ENCODE measurements at regions not wholly inside any gene's neighbourhood (a gene's known extent, or its start where the extent isn't known, plus 50 kb on each side); places are given as distances from the start of the nearest gene placed in this dataset.

DNA sequence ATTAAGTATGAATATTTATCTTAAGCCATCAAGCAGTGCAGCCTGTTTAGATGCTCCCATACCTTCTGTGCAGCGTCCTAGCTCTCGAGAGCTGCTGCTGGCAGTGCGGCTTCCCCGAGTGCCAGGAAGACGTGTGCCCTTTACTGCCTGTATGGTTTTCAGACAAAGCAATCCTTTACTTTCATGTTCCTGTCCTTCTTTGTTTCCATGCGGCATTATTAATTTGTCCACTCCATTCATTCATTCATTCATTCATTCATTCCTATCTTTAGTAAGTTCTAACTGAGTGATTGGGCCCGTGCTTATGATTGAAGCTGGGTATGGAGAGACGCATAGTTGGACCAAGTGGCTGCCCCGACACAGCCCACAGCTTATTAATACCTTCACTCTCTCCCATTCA, 446.6 kb upstream of the HNRNPA3 start:
- DNase-seq (no peak), FAIRE-seq (no peak)
- Histone ChIP-seq H3K4me3 (ENCODE audit: low read length in 3 of 3) (no peak overlapping the region), H3K4me1 (ENCODE audit: control insufficient read depth in 2 of 3, insufficient read depth in 2 of 3, low read depth in 1 of 3, low read length in 3 of 3) (no peaks in the 10 kb centered on the region), H3K9me3 (ENCODE audit: control insufficient read depth in 2 of 3, insufficient read depth in 1 of 3, low read length in 3 of 3) (no peaks in the 10 kb centered on the region), H3K9ac (ENCODE audit: low read length in 3 of 3) (no peak overlapping the region), H3K27ac (ENCODE audit: low read depth in 2 of 2, low read length in 2 of 2) (no peak overlapping the region), H3K36me3 (ENCODE audit: control insufficient read depth in 2 of 3, insufficient read depth in 3 of 3, low read length in 3 of 3) (no peaks in the 10 kb centered on the region), H3K27me3 (ENCODE audit: control insufficient read depth, insufficient read depth, low read length) (no peaks in the 10 kb centered on the region)
- TF ChIP-seq, protein P1, sequence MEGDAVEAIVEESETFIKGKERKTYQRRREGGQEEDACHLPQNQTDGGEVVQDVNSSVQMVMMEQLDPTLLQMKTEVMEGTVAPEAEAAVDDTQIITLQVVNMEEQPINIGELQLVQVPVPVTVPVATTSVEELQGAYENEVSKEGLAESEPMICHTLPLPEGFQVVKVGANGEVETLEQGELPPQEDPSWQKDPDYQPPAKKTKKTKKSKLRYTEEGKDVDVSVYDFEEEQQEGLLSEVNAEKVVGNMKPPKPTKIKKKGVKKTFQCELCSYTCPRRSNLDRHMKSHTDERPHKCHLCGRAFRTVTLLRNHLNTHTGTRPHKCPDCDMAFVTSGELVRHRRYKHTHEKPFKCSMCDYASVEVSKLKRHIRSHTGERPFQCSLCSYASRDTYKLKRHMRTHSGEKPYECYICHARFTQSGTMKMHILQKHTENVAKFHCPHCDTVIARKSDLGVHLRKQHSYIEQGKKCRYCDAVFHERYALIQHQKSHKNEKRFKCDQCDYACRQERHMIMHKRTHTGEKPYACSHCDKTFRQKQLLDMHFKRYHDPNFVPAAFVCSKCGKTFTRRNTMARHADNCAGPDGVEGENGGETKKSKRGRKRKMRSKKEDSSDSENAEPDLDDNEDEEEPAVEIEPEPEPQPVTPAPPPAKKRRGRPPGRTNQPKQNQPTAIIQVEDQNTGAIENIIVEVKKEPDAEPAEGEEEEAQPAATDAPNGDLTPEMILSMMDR (IDR thresholded peaks at IDR 0.05; ENCODE audit: borderline replicate concordance, extremely low read depth, insufficient read depth) = no peak
- intact Hi-C loops (cut with DNase I) = no loop called here

DNA sequence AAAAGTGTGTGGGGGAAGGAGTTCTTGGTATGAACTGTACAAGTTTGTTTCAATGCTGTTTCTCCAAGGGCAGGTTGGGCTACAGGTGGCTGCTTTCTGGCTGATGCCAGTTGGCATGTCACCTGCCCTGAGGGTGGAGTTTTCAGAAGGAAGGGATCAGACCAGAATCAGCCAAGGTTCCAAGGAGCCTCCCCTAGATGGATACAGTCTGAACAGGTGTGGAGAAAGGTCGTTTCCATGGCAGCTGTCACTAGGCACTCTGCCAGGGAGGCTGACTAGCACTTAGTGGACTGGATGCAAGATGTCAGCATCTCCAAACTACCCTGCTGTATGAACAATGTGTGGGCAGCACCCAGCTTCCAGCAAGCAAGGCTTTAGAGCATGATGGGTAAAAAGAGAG, 444.4 kb upstream of the HNRNPA3 start:
- no peak overlapping the region for H3K9ac ChIP-seq (ENCODE audit: low read length in 3 of 3)
- no peak overlapping the region for H3K27ac ChIP-seq (ENCODE audit: low read depth in 2 of 2, low read length in 2 of 2)
- TF ChIP-seq, protein P1 (IDR thresholded peaks at IDR 0.05; ENCODE audit: borderline replicate concordance, extremely low read depth, insufficient read depth) = no peak
- intact Hi-C loops (cut with DNase I) = no loop called here
- FAIRE-seq (no peak), DNase-seq (peak in 2 of 5 donors; percentile 36 to 82)
- H3K4me3 ChIP-seq (ENCODE audit: low read length in 3 of 3) = no peak overlapping the region
- H3K27me3 ChIP-seq (ENCODE audit: control insufficient read depth, insufficient read depth, low read length) = no peaks in the 10 kb centered on the region
- no peaks in the 10 kb centered on the region for H3K4me1 ChIP-seq (ENCODE audit: control insufficient read depth in 2 of 3, insufficient read depth in 2 of 3, low read depth in 1 of 3, low read length in 3 of 3)
- H3K36me3 ChIP-seq (ENCODE audit: control insufficient read depth in 2 of 3, insufficient read depth in 3 of 3, low read length in 3 of 3) = no peaks in the 10 kb centered on the region
- H3K9me3 ChIP-seq (ENCODE audit: control insufficient read depth in 2 of 3, insufficient read depth in 1 of 3, low read length in 3 of 3) = no peaks in the 10 kb centered on the region

DNA sequence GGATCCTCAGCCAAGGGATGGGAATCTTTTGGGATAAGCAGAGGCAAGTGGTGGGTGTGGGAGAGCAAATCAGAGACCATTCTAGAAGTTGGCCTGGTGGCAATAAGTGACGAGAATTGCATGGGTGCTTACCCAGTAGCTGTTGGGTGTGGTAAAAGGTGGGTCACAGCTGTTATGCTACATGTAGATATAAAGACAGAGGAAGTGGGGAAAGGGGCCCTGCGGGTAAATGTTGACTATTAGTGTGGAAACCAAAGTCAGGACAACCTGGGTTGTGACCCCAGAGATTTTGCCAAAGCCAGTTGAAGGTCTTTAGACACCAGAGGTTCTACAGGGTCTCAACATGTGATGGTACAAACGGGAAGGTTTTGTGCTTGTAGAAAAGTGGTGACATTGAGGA, 443.6 kb upstream of the HNRNPA3 start:
- no peak for FAIRE-seq

More for the DNA sequence above, 443.6 kb upstream of the HNRNPA3 start:
- H3K9ac ChIP-seq (ENCODE audit: low read length in 3 of 3) = no peak overlapping the region
- intact Hi-C loops (cut with DNase I) = no loop called here
- H3K4me1 ChIP-seq (ENCODE audit: control insufficient read depth in 2 of 3, insufficient read depth in 2 of 3, low read depth in 1 of 3, low read length in 3 of 3) = no peaks in the 10 kb centered on the region
- no peak for DNase-seq
- no peaks in the 10 kb centered on the region for H3K27me3 ChIP-seq (ENCODE audit: control insufficient read depth, insufficient read depth, low read length)
- no peaks in the 10 kb centered on the region for H3K9me3 ChIP-seq (ENCODE audit: control insufficient read depth in 2 of 3, insufficient read depth in 1 of 3, low read length in 3 of 3)
- TF ChIP-seq, protein P1 (IDR thresholded peaks at IDR 0.05; ENCODE audit: borderline replicate concordance, extremely low read depth, insufficient read depth) = no peak
- no peak overlapping the region for H3K27ac ChIP-seq (ENCODE audit: low read depth in 2 of 2, low read length in 2 of 2)
- H3K36me3 ChIP-seq (ENCODE audit: control insufficient read depth in 2 of 3, insufficient read depth in 3 of 3, low read length in 3 of 3) = no peaks in the 10 kb centered on the region
- H3K4me3 ChIP-seq (ENCODE audit: low read length in 3 of 3) = no peak overlapping the region
